Tibial nerve (tissue), 3 donors: ENCODE measurements at regions not wholly inside any gene's neighbourhood (a gene's known extent, or its start where the extent isn't known, plus 50 kb on each side); places are given as distances from the start of the nearest gene placed in this dataset.

ENCODE experiments used
- POLR2A ChIP-seq, 2 donors: fragments of 450-650 bp; IDR thresholded peaks; one replicate each; pipeline ENCODE4 v1.6.1; 2017; ENCODE audit warnings: antibody characterized with exemption in 2 of 2, mild to moderate bottlenecking in 2 of 2, moderate library complexity in 2 of 2
- TF ChIP-seq, protein P1 (sequence below), 5 experiments: fragments of 200-600 bp in 3 of 5; fragments of 450-650 bp in 2 of 5; sonication (generic) in 3 of 5; IDR thresholded peaks; one replicate each; pipeline ENCODE4 v1.5.1; 2016 to 2019; ENCODE audit warnings: antibody characterized with exemption in 5 of 5, mild to moderate bottlenecking in 3 of 5, moderate library complexity in 2 of 5

DNA sequence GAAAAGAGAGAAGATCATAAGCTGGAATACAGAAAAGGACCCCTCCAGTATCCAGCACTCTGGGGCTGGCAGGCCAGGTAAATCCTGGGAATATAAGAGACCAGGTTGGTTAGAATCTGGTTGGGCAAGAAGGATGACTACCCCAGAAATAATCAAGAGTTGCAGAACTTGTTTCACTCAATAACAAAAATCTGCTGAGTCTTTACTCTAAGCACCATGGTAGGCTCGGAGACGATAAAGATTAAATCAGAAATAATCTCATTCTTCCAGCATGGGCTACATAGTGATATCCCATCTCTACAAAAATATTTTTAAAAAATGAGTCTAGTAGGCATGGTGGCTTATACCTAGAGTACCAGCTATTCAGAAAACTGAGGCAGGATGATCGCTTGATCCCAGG lies 138.0 kb upstream of the KCNJ16 start:
- TF ChIP-seq, protein P1, sequence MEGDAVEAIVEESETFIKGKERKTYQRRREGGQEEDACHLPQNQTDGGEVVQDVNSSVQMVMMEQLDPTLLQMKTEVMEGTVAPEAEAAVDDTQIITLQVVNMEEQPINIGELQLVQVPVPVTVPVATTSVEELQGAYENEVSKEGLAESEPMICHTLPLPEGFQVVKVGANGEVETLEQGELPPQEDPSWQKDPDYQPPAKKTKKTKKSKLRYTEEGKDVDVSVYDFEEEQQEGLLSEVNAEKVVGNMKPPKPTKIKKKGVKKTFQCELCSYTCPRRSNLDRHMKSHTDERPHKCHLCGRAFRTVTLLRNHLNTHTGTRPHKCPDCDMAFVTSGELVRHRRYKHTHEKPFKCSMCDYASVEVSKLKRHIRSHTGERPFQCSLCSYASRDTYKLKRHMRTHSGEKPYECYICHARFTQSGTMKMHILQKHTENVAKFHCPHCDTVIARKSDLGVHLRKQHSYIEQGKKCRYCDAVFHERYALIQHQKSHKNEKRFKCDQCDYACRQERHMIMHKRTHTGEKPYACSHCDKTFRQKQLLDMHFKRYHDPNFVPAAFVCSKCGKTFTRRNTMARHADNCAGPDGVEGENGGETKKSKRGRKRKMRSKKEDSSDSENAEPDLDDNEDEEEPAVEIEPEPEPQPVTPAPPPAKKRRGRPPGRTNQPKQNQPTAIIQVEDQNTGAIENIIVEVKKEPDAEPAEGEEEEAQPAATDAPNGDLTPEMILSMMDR (IDR thresholded peaks at IDR 0.05) = no peak
- no peak for TF ChIP-seq POLR2A (IDR thresholded peaks at IDR 0.05)
